HepG2 (cell line): ENCODE measurements at regions not wholly inside any gene's neighbourhood (a gene's known extent, or its start where the extent isn't known, plus 50 kb on each side); places are given as distances from the start of the nearest gene placed in this dataset.

Experiments
- ATAC-seq: fragments of 200-7000 bp; cut with Tn5 transposase; 3 replicates; pipeline ENCODE4 v1.9.1; 2020; ENCODE audit warnings: mild to moderate bottlenecking, moderate library complexity
- BruUV-seq: library from RNA; stranded (reverse); fragments of 400-500 nt; replicated peaks from 2 replicates; lab custom pipeline; 2021; lab: Mats Ljungman, UMichigan
- CTCF ChIA-PET: fragments of 300-600 bp; formaldehyde crosslinking; extraction: SDS; loops from one replicate; lab custom pipeline; 2021; ENCODE audit warnings: low total read pairs, inconsistent platforms, low intra/inter-chr PET ratio; lab: Yijun Ruan, JAX
- POLR2A ChIA-PET: fragments of 350-600 bp; sonication (Branson Sonifier 250); formaldehyde crosslinking; loops from one replicate; lab custom pipeline; 2020; ENCODE audit warnings: antibody characterized with exemption, inconsistent platforms; lab: Yijun Ruan, JAX
- DNase-seq: peaks from one replicate; pipeline ENCODE4 v3.0.0-alpha.2; 2015; ENCODE audit warnings: low spot score
- FAIRE-seq: peaks from 3 replicates; lab custom pipeline; 2011; peaks lifted over from hg19 to GRCh38; lab: Jason Lieb, UNC
- H2AFZ ChIP-seq: one replicate; pipeline ENCODE4 v1.6.1; 2011; ENCODE audit warnings: low read length, inconsistent platforms
- H3K27ac ChIP-seq: fragments of 300-600 bp; 3 replicates; pipeline ENCODE4 v1.8.0; 2011; ENCODE audit warnings: mixed run types, mild to moderate bottlenecking, mixed read lengths, low read length, inconsistent platforms; ENCODE audit not compliant: insufficient read depth; ENCODE audit errors: extremely low read length
- H3K27me3 ChIP-seq, 2 experiments: fragments of 200-600 bp in 1 of 2; 2 replicates in 1 of 2; 3 replicates in 1 of 2; pipeline versions ENCODE4 v1.6.0 to v1.8.0; 2011; ENCODE audit warnings: low read length in 2 of 2, mild to moderate bottlenecking in 2 of 2, moderate library complexity in 2 of 2, inconsistent platforms in 1 of 2; ENCODE audit not compliant: insufficient read depth in 2 of 2, control insufficient read depth in 1 of 2
- H3K36me3 ChIP-seq, 2 experiments: fragments of 200-600 bp in 1 of 2; replicated peaks in 1 of 2; 2 replicates in 1 of 2; 3 replicates in 1 of 2; pipeline versions ENCODE4 v1.5.1 to v1.8.0; 2011; ENCODE audit warnings: low read length in 2 of 2, inconsistent platforms in 1 of 2; ENCODE audit not compliant: insufficient read depth in 2 of 2, control insufficient read depth in 1 of 2
- H3K4me1 ChIP-seq: 2 replicates; pipeline ENCODE4 v1.5.1; 2012; ENCODE audit warnings: low read length, inconsistent platforms; ENCODE audit not compliant: insufficient read depth
- H3K4me2 ChIP-seq: 2 replicates; pipeline ENCODE4 v1.6.0; 2011; ENCODE audit warnings: low read depth, low read length, inconsistent platforms
- H3K4me3 ChIP-seq, 3 experiments: fragments of 200-600 bp in 1 of 3; sonication (generic), shearing (Covaris generic) in 1 of 3; replicated peaks in 1 of 3; 2 replicates each; pipeline ENCODE4 v1.5.1; 2011 to 2016; ENCODE audit warnings: low read length in 3 of 3, inconsistent platforms in 2 of 3, low read depth in 2 of 3, mild to moderate bottlenecking in 2 of 3, control low read depth in 1 of 3, mixed read lengths in 1 of 3; ENCODE audit not compliant: insufficient read depth in 1 of 3
- H3K79me2 ChIP-seq: one replicate; pipeline ENCODE4 v1.6.1; 2011; ENCODE audit warnings: low read length, inconsistent platforms; ENCODE audit not compliant: insufficient read depth
- H3K9ac ChIP-seq: 2 replicates; pipeline ENCODE4 v1.6.0; 2011; ENCODE audit warnings: mild to moderate bottlenecking, low read depth, low read length, inconsistent platforms; ENCODE audit not compliant: insufficient read depth
- H3K9me3 ChIP-seq: 2 replicates; pipeline ENCODE4 v1.5.1; 2012; ENCODE audit warnings: mild to moderate bottlenecking, low read length
- H4K20me1 ChIP-seq: 2 replicates; pipeline ENCODE4 v1.6.0; 2011; ENCODE audit warnings: inconsistent platforms, mild to moderate bottlenecking, low read length, moderate library complexity; ENCODE audit not compliant: insufficient read depth
- ATM ChIP-seq: fragments of 450-650 bp; IDR thresholded peaks from 2 replicates; pipeline ENCODE4 v1.7.1; 2017; ENCODE audit warnings: mild to moderate bottlenecking, borderline replicate concordance
- EP300 ChIP-seq, 3 experiments: sonication (generic) in 1 of 3; formaldehyde crosslinking in 1 of 3; IDR thresholded peaks; 2 replicates each; pipeline versions ENCODE4 v1.5.1 to v1.6.1; 2011 to 2020; ENCODE audit warnings: low read depth in 2 of 3, low read length in 2 of 3, borderline replicate concordance in 1 of 3, improper control_type of control experiment in 1 of 3, mild to moderate bottlenecking in 1 of 3, missing genetic modification reagents in 1 of 3, moderate library complexity in 1 of 3
- JARID2 ChIP-seq: sonication (generic); formaldehyde crosslinking; IDR thresholded peaks from 2 replicates; pipeline ENCODE4 v1.8.1; 2023; ENCODE audit warnings: missing genetic modification reagents, inconsistent platforms; ENCODE audit not compliant: insufficient replicate concordance
- RARG ChIP-seq: sonication (generic); formaldehyde crosslinking; IDR thresholded peaks from 2 replicates; pipeline ENCODE4 v1.4.0; 2020; ENCODE audit warnings: low read depth, mild to moderate bottlenecking, missing genetic modification reagents
- SCMH1 ChIP-seq: sonication (generic); formaldehyde crosslinking; IDR thresholded peaks from 2 replicates; pipeline ENCODE4 v1.9.0; 2021; ENCODE audit warnings: missing genetic modification reagents, mild to moderate bottlenecking, borderline replicate concordance
- THAP11 ChIP-seq: IDR thresholded peaks from 2 replicates; pipeline ENCODE4 v1.6.1; 2016; ENCODE audit warnings: missing biosample characterization, missing genetic modification reagents
- ZMYM3 ChIP-seq: sonication (generic); formaldehyde crosslinking; IDR thresholded peaks from 2 replicates; pipeline ENCODE4 v1.5.1; 2020; ENCODE audit warnings: mild to moderate bottlenecking, missing genetic modification reagents
- ZNF24 ChIP-seq: fragments of 450-650 bp; IDR thresholded peaks from 2 replicates; pipeline ENCODE4 v1.6.1; 2017; ENCODE audit warnings: antibody characterized with exemption, mild to moderate bottlenecking
- ZNF264 ChIP-seq: sonication (generic); formaldehyde crosslinking; IDR thresholded peaks from 2 replicates; pipeline ENCODE4 v1.4.0; 2020; ENCODE audit warnings: missing genetic modification reagents
- ZNF280B ChIP-seq: sonication (generic); formaldehyde crosslinking; IDR thresholded peaks from 2 replicates; pipeline ENCODE4 v1.5.0; 2020; ENCODE audit warnings: missing genetic modification reagents, mild to moderate bottlenecking, borderline replicate concordance
- ZNF331 ChIP-seq: sonication (generic); formaldehyde crosslinking; IDR thresholded peaks from 2 replicates; pipeline ENCODE4 v1.4.0; 2020; ENCODE audit warnings: missing genetic modification reagents
- ZNF414 ChIP-seq: sonication (generic); formaldehyde crosslinking; IDR thresholded peaks from 2 replicates; pipeline ENCODE4 v1.5.0; 2020; ENCODE audit warnings: missing genetic modification reagents
- ZNF496 ChIP-seq: sonication (generic); formaldehyde crosslinking; IDR thresholded peaks from 2 replicates; pipeline ENCODE4 v1.8.1; 2023; ENCODE audit warnings: mild to moderate bottlenecking, moderate library complexity, missing genetic modification reagents; ENCODE audit not compliant: insufficient replicate concordance
- ZNF782 ChIP-seq: sonication (generic); formaldehyde crosslinking; IDR thresholded peaks from 2 replicates; pipeline ENCODE4 v1.4.0; 2020; ENCODE audit warnings: missing genetic modification reagents, mild to moderate bottlenecking, borderline replicate concordance
- ZSCAN25 ChIP-seq: sonication (generic); formaldehyde crosslinking; IDR thresholded peaks from 2 replicates; pipeline ENCODE4 v1.8.0; 2022; ENCODE audit warnings: mild to moderate bottlenecking, missing genetic modification reagents
- WGBS: methylation state at CpG from one replicate; pipeline ENCODE4 v1.1.6; 2017; ENCODE audit warnings: low lambda C conversion rate; 5-methylcytosine and 5-hydroxymethylcytosine counted together
- in situ Hi-C: cut with HindIII; loops from 2 replicates; pipeline ENCODE4 v1.10.0; 2017; ENCODE audit warnings: low pct_unique_long_range_greater_than_20kb; ENCODE audit not compliant: extremely low pct_ligation_motif_present
- intact Hi-C: fragments of 100-400 bp; cut with micrococcal nuclease; formaldehyde crosslinking; loops from one replicate; pipeline ENCODE4 v1.10.0; 2022; ENCODE audit not compliant: unreplicated experiment
- TF ChIP-seq, protein P1 (sequence below): sonication (generic); formaldehyde crosslinking; IDR thresholded peaks from 2 replicates; pipeline ENCODE4 v1.8.0; 2022; ENCODE audit warnings: mild to moderate bottlenecking, missing genetic modification reagents, moderate library complexity

- H3K4me2 ChIP-seq = no peak overlapping the region
- no peak overlapping the region for H3K27ac ChIP-seq
- H3K9me3 ChIP-seq = no peaks in the 10 kb centered on the region
- WGBS = 21% methylated on average over 4 of the region's 4 CpGs
- H3K4me3 ChIP-seq = no peak overlapping the region
- no peaks in the 10 kb centered on the region for H3K4me1 ChIP-seq
- H2AFZ ChIP-seq = no peak overlapping the region
- BruUV-seq = no TSS peak
- ATAC-seq (no peak; the same call in 2 of the 3 replicates), DNase-seq (no peak), FAIRE-seq (no peak)
- ChIA-PET POLR2A (no interaction called here), CTCF (no interaction called here)
- no peaks in the 10 kb centered on the region for H3K36me3 ChIP-seq
- no peak overlapping the region for H3K9ac ChIP-seq
- H4K20me1 ChIP-seq = no peaks in the 10 kb centered on the region
- peaks cover 3 to 12% of the 10 kb centered on the region in 2 experiments; a peak in 3 of 5 replicates for H3K27me3 ChIP-seq
- H3K79me2 ChIP-seq = no peaks in the 10 kb centered on the region
- intact Hi-C loops = no loop called here
- TF ChIP-seq ZNF280B (CRISPR knock-in tag) (0 out of 2 replicates have a peak, but pooled peaks have one; percentile 38), JARID2 (CRISPR knock-in tag) (no peak)
- in situ Hi-C loops = no loop called here
These were observed 127.9 kb downstream of the EVA1A start for GRCh38 chr2:75432761-75433361.

GRCh38 chr2:75431763-75432162 is 129.0 kb downstream of the EVA1A start:
- no peak overlapping the region for H2AFZ ChIP-seq
- H3K4me3 ChIP-seq = no peak overlapping the region
- ATAC-seq (no peak), FAIRE-seq (no peak), DNase-seq (no peak)
- 21% methylated on average over 1 of the region's 1 CpG for WGBS
- H3K4me2 ChIP-seq = no peak overlapping the region
- no peak overlapping the region for H3K27ac ChIP-seq
- H3K36me3 ChIP-seq = no peaks in the 10 kb centered on the region
- in situ Hi-C loops (no loop called here), intact Hi-C loops (no loop called here)
- no peaks in the 10 kb centered on the region for H3K9me3 ChIP-seq
- H3K4me1 ChIP-seq = no peaks in the 10 kb centered on the region
- H4K20me1 ChIP-seq = no peaks in the 10 kb centered on the region
- no TSS peak for BruUV-seq
- ChIA-PET CTCF (no interaction called here), POLR2A (no interaction called here)
- no peak overlapping the region for H3K9ac ChIP-seq
- H3K79me2 ChIP-seq = no peaks in the 10 kb centered on the region
- peaks cover 3 to 12% of the 10 kb centered on the region in 2 experiments; a peak in 3 of 5 replicates for H3K27me3 ChIP-seq
- TF ChIP-seq ZNF414 (CRISPR knock-in tag) (no peak), ZMYM3 (CRISPR knock-in tag) (no peak), ATM (no peak), RARG (CRISPR knock-in tag) (no peak), EP300 (IDR thresholded peaks at IDR 0.05; ENCODE audit: low read depth in 2 of 2, low read length in 2 of 2) (no peak), EP300 (CRISPR knock-in tag; IDR thresholded peaks at IDR 0.05; ENCODE audit: borderline replicate concordance) (no peak), ZSCAN25 (CRISPR knock-in tag) (no peak), ZNF782 (CRISPR knock-in tag) (no peak), ZNF331 (CRISPR knock-in tag) (no peak), ZNF264 (CRISPR knock-in tag) (no peak), ZNF496 (CRISPR knock-in tag) (no peak), ZNF24 (no peak), THAP11 (CRISPR knock-in tag) (no peak), SCMH1 (CRISPR knock-in tag) (no peak)
- TF ChIP-seq, protein P1, sequence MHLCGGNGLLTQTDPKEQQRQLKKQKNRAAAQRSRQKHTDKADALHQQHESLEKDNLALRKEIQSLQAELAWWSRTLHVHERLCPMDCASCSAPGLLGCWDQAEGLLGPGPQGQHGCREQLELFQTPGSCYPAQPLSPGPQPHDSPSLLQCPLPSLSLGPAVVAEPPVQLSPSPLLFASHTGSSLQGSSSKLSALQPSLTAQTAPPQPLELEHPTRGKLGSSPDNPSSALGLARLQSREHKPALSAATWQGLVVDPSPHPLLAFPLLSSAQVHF (CRISPR knock-in tag) = no peak
